Mesenchymal stem cell (in vitro differentiated cells and primary cell): ENCODE measurements at regions not wholly inside any gene's neighbourhood (a gene's known extent, or its start where the extent isn't known, plus 50 kb on each side); places are given as distances from the start of the nearest gene placed in this dataset.

Source experiments
- DNase-seq: peaks from one replicate; pipeline ENCODE4 v3.0.0-alpha.2; 2013
- H2AFZ ChIP-seq: one replicate; pipeline ENCODE4 v1.6.1; 2013; ENCODE audit warnings: low read depth, mild to moderate bottlenecking, control low read depth, inconsistent platforms, low read length, moderate library complexity
- H2AK5ac ChIP-seq: 2 replicates; pipeline ENCODE4 v1.6.1; 2013; ENCODE audit warnings: low read length, moderate library complexity, mild to moderate bottlenecking, inconsistent platforms; ENCODE audit not compliant: severe bottlenecking
- H2BK120ac ChIP-seq: one replicate; pipeline ENCODE4 v1.6.1; 2013; ENCODE audit warnings: low read depth, mild to moderate bottlenecking, inconsistent platforms, low read length, moderate library complexity
- H2BK12ac ChIP-seq, 2 experiments: one replicate each; pipeline ENCODE4 v1.6.1; 2013; ENCODE audit warnings: inconsistent platforms in 2 of 2, low read length in 2 of 2, mild to moderate bottlenecking in 2 of 2, moderate library complexity in 2 of 2, control low read depth in 1 of 2
- H2BK15ac ChIP-seq: one replicate; pipeline ENCODE4 v1.6.1; 2013; ENCODE audit warnings: mild to moderate bottlenecking, low read depth, inconsistent platforms; ENCODE audit not compliant: poor library complexity, severe bottlenecking
- H2BK5ac ChIP-seq: 2 replicates; pipeline ENCODE4 v1.6.1; 2013; ENCODE audit warnings: low read depth, mild to moderate bottlenecking, low read length, control low read depth, inconsistent platforms; ENCODE audit not compliant: poor library complexity, severe bottlenecking
- H3K14ac ChIP-seq, 2 experiments: one replicate each; pipeline ENCODE4 v1.6.1; 2013; ENCODE audit warnings: inconsistent platforms in 2 of 2, low read length in 2 of 2, control low read depth in 1 of 2, mild to moderate bottlenecking in 1 of 2, moderate library complexity in 1 of 2
- H3K18ac ChIP-seq, 2 experiments: one replicate each; pipeline ENCODE4 v1.6.1; 2013; ENCODE audit warnings: inconsistent platforms in 2 of 2, low read length in 2 of 2, control low read depth in 1 of 2, low read depth in 1 of 2, mild to moderate bottlenecking in 1 of 2
- H3K23ac ChIP-seq, 2 experiments: one replicate each; pipeline ENCODE4 v1.6.1; 2013; ENCODE audit warnings: inconsistent platforms in 2 of 2, low read length in 2 of 2, mild to moderate bottlenecking in 2 of 2, moderate library complexity in 2 of 2, control low read depth in 1 of 2
- H3K27ac ChIP-seq: 2 replicates; pipeline ENCODE4 v1.5.1; 2013; ENCODE audit warnings: mild to moderate bottlenecking, moderate library complexity, low read length, control low read depth, inconsistent platforms; ENCODE audit not compliant: poor library complexity, severe bottlenecking
- H3K27me3 ChIP-seq, 2 experiments: 2 replicates each; pipeline versions ENCODE4 v1.6.1 to v1.7.0; 2013; ENCODE audit warnings: low read length in 2 of 2, mild to moderate bottlenecking in 2 of 2, moderate library complexity in 2 of 2, control low read depth in 1 of 2, inconsistent platforms in 1 of 2; ENCODE audit not compliant: control insufficient read depth in 1 of 2, insufficient read depth in 1 of 2
- H3K36me3 ChIP-seq, 2 experiments: 2 replicates each; pipeline versions ENCODE4 v1.6.1 to v1.7.0; 2013; ENCODE audit warnings: low read length in 2 of 2, control low read depth in 1 of 2, inconsistent platforms in 1 of 2, low read depth in 1 of 2, mild to moderate bottlenecking in 1 of 2; ENCODE audit not compliant: insufficient read depth in 2 of 2, control insufficient read depth in 1 of 2
- H3K4ac ChIP-seq, 2 experiments: one replicate each; pipeline ENCODE4 v1.6.1; 2013; ENCODE audit warnings: inconsistent platforms in 2 of 2, low read length in 2 of 2, mild to moderate bottlenecking in 2 of 2, moderate library complexity in 2 of 2, control low read depth in 1 of 2, low read depth in 1 of 2
- H3K4me1 ChIP-seq: 2 replicates; pipeline ENCODE4 v1.6.1; 2013; ENCODE audit warnings: low read depth, low read length, control low read depth; ENCODE audit not compliant: control insufficient read depth, insufficient read depth
- H3K4me2 ChIP-seq: 2 replicates; pipeline ENCODE4 v1.6.1; 2013; ENCODE audit warnings: low read length, mild to moderate bottlenecking, inconsistent platforms; ENCODE audit not compliant: poor library complexity, severe bottlenecking
- H3K4me3 ChIP-seq, 2 experiments: 2 replicates each; pipeline versions ENCODE4 v1.5.1 to v1.7.0; 2013; ENCODE audit warnings: low read length in 2 of 2, mild to moderate bottlenecking in 2 of 2, control low read depth in 1 of 2, low read depth in 1 of 2; ENCODE audit not compliant: insufficient read depth in 1 of 2
- H3K79me1 ChIP-seq: replicated peaks from 2 replicates; pipeline ENCODE4 v1.6.1; 2013; ENCODE audit warnings: mild to moderate bottlenecking, control low read depth, low read length, inconsistent platforms; ENCODE audit not compliant: poor library complexity, severe bottlenecking
- H3K9ac ChIP-seq: 2 replicates; pipeline ENCODE4 v1.7.0; 2013; ENCODE audit warnings: mild to moderate bottlenecking, low read length, moderate library complexity
- H3K9me3 ChIP-seq: 2 replicates; pipeline ENCODE4 v1.7.0; 2013; ENCODE audit warnings: mild to moderate bottlenecking, low read length; ENCODE audit not compliant: control insufficient read depth
- H4K8ac ChIP-seq: one replicate; pipeline ENCODE4 v1.6.1; 2013; ENCODE audit warnings: inconsistent platforms, mild to moderate bottlenecking, low read length, moderate library complexity
- H4K91ac ChIP-seq: one replicate; pipeline ENCODE4 v1.6.1; 2013; ENCODE audit warnings: mild to moderate bottlenecking, low read length, inconsistent platforms
- WGBS: methylation state at CpG from one replicate; pipeline ENCODE4 v1.1.7; 2013; ENCODE audit warnings: mixed read lengths; 5-methylcytosine and 5-hydroxymethylcytosine counted together

- WGBS, result 84% methylated on average over 2 of the region's 2 CpGs
- Histone ChIP-seq H4K8ac (peak overlapping the region; percentile 62), H3K4ac (no peak overlapping the region)
Observed at GRCh38 chr4:4662230-4662629, 120.4 kb upstream of the STX18 start.

GRCh38 chr4:4659871-4660651, 118.2 kb upstream of the STX18 start:
- H3K4me3 ChIP-seq, result no peak overlapping the region
- H3K79me1 ChIP-seq, result no peaks in the 10 kb centered on the region
- 35% methylated on average over 8 of the region's 11 CpGs for WGBS
- H2BK15ac ChIP-seq, result no peak overlapping the region
- DNase-seq, result peak; percentile 93
- peak overlapping the region; percentile 87 for H3K9ac ChIP-seq
- peak overlapping the region; percentile 1 to 2 for H3K23ac ChIP-seq
- no peak overlapping the region for H3K14ac ChIP-seq
- H3K4me2 ChIP-seq, result peak overlapping the region; percentile 32
- peak overlapping the region; percentile 96 to 97 for H2BK12ac ChIP-seq
- H3K4me1 ChIP-seq, result peaks cover 14% of the 10 kb centered on the region
- peak overlapping the region; percentile 86 for H2AK5ac ChIP-seq
- H2BK5ac ChIP-seq, result no peak overlapping the region
- H3K36me3 ChIP-seq, result no peaks in the 10 kb centered on the region
- peak overlapping the region; percentile 90 for H4K8ac ChIP-seq
- H4K91ac ChIP-seq, result peak overlapping the region; percentile 71
- H3K18ac ChIP-seq, result peak overlapping the region; percentile 77
- peak overlapping the region; percentile 60 to 91 for H3K4ac ChIP-seq
- peaks cover 5% of the 10 kb centered on the region for H3K9me3 ChIP-seq
- H3K27ac ChIP-seq, result peak overlapping the region; percentile 77
- no peaks in the 10 kb centered on the region for H3K27me3 ChIP-seq
- no peak overlapping the region for H2AFZ ChIP-seq
- H2BK120ac ChIP-seq, result peak overlapping the region; percentile 58

More at GRCh38 chr4:4662230-4662629, 120.4 kb upstream of the STX18 start:
- H3K79me1 ChIP-seq, result no peaks in the 10 kb centered on the region
- H2AK5ac ChIP-seq, result no peak overlapping the region
- H2BK12ac ChIP-seq, result peak overlapping the region; percentile 47 to 52
- peaks cover 5% of the 10 kb centered on the region for H3K9me3 ChIP-seq
- H2BK5ac ChIP-seq, result no peak overlapping the region
- no peak overlapping the region for H3K4me2 ChIP-seq
- peaks cover 17% of the 10 kb centered on the region for H3K4me1 ChIP-seq
- H3K9ac ChIP-seq, result no peak overlapping the region
- H2AFZ ChIP-seq, result no peak overlapping the region
- H3K27me3 ChIP-seq, result no peaks in the 10 kb centered on the region
- no peak for DNase-seq
- peak overlapping the region; percentile 81 for H4K91ac ChIP-seq
- no peak overlapping the region for H2BK15ac ChIP-seq
- no peak overlapping the region for H3K14ac ChIP-seq
- H2BK120ac ChIP-seq, result no peak overlapping the region
- H3K27ac ChIP-seq, result no peak overlapping the region
- no peak overlapping the region for H3K4me3 ChIP-seq
- H3K23ac ChIP-seq, result no peak overlapping the region
- peak overlapping the region in 1 of 2 experiments; percentile 18 for H3K18ac ChIP-seq
- H3K36me3 ChIP-seq, result no peaks in the 10 kb centered on the region

GRCh38 chr4:4658052-4658451, 116.2 kb upstream of the STX18 start:
- DNase-seq, result no peak
- no peak overlapping the region for H4K8ac ChIP-seq
- H3K4me3 ChIP-seq, result no peak overlapping the region
- H3K79me1 ChIP-seq, result no peaks in the 10 kb centered on the region
- H3K18ac ChIP-seq, result no peak overlapping the region
- no peak overlapping the region for H3K14ac ChIP-seq
- H2AFZ ChIP-seq, result no peak overlapping the region
- H3K27me3 ChIP-seq, result no peaks in the 10 kb centered on the region
- 100% methylated on average over 1 of the region's 2 CpGs for WGBS
- no peak overlapping the region for H3K4ac ChIP-seq
- H3K36me3 ChIP-seq, result no peaks in the 10 kb centered on the region
- no peak overlapping the region for H3K4me2 ChIP-seq
- no peak overlapping the region for H3K9ac ChIP-seq
- no peak overlapping the region for H2AK5ac ChIP-seq
- H2BK5ac ChIP-seq, result no peak overlapping the region
- no peak overlapping the region for H2BK15ac ChIP-seq
- peaks cover 5% of the 10 kb centered on the region for H3K9me3 ChIP-seq
- no peak overlapping the region for H3K23ac ChIP-seq
- no peak overlapping the region for H2BK12ac ChIP-seq
- peaks cover 14% of the 10 kb centered on the region for H3K4me1 ChIP-seq
- H2BK120ac ChIP-seq, result no peak overlapping the region
- H3K27ac ChIP-seq, result no peak overlapping the region
- H4K91ac ChIP-seq, result no peak overlapping the region

GRCh38 chr4:4656977-4657376, 115.1 kb upstream of the STX18 start:
- H3K18ac ChIP-seq, result no peak overlapping the region
- H2BK15ac ChIP-seq, result no peak overlapping the region
- no peak overlapping the region for H3K4me3 ChIP-seq
- H3K4me1 ChIP-seq, result peaks cover 10% of the 10 kb centered on the region
- no peaks in the 10 kb centered on the region for H3K27me3 ChIP-seq
- H3K23ac ChIP-seq, result no peak overlapping the region
- H2BK5ac ChIP-seq, result no peak overlapping the region
- no peak overlapping the region for H2AFZ ChIP-seq
- no peak overlapping the region for H4K91ac ChIP-seq
- no peak overlapping the region for H3K14ac ChIP-seq
- no peak overlapping the region for H2BK12ac ChIP-seq
- no peak for DNase-seq
- H2BK120ac ChIP-seq, result no peak overlapping the region
- WGBS, result over 99% methylated on average over 4 of the region's 4 CpGs
- H3K9ac ChIP-seq, result peak overlapping the region; percentile 3
- H3K9me3 ChIP-seq, result peaks cover 5% of the 10 kb centered on the region
- no peak overlapping the region for H2AK5ac ChIP-seq
- no peaks in the 10 kb centered on the region for H3K79me1 ChIP-seq
- no peaks in the 10 kb centered on the region for H3K36me3 ChIP-seq
- H3K27ac ChIP-seq, result no peak overlapping the region
- H3K4me2 ChIP-seq, result no peak overlapping the region
- H3K4ac ChIP-seq, result no peak overlapping the region
- no peak overlapping the region for H4K8ac ChIP-seq
